PC-9 (cell line): ENCODE measurements at regions not wholly inside any gene's neighbourhood (a gene's known extent, or its start where the extent isn't known, plus 50 kb on each side); places are given as distances from the start of the nearest gene placed in this dataset.

Experiments
- BruUV-seq: library from RNA; stranded (reverse); fragments of 400-500 nt; replicated peaks from 2 replicates; lab custom pipeline; 2021; lab: Mats Ljungman, UMichigan
- CTCF ChIA-PET: fragments of 300-600 bp; sonication (Branson Sonifier 250); formaldehyde crosslinking; loops from one replicate; lab custom pipeline; 2022; ENCODE audit warnings: antibody characterized with exemption; lab: Charles Lee
- POLR2A ChIA-PET: fragments of 300-600 bp; sonication (Branson Sonifier 250); formaldehyde crosslinking; loops from one replicate; lab custom pipeline; 2022; ENCODE audit warnings: antibody characterized with exemption; ENCODE audit not compliant: unreplicated experiment; lab: Charles Lee
- DNase-seq, 2 experiments: peaks; one replicate each; pipeline versions ENCODE4 v3.0.0 to v3.0.0-alpha.2; 2015 to 2022; ENCODE audit warnings: mixed read lengths in 1 of 2
- H2AFZ ChIP-seq: fragments of 200-600 bp; sonication (generic); 2 replicates; pipeline ENCODE4 v1.8.1; 2017; ENCODE audit warnings: antibody characterized with exemption
- H3F3A ChIP-seq: fragments of 200-600 bp; sonication (generic); 2 replicates; pipeline ENCODE4 v1.8.1; 2017; ENCODE audit warnings: antibody characterized with exemption, mild to moderate bottlenecking, low read depth; ENCODE audit not compliant: insufficient read depth
- H3K27ac ChIP-seq: fragments of 200-600 bp; sonication (generic); 2 replicates; pipeline ENCODE4 v1.6.1; 2016; ENCODE audit warnings: mixed run types
- H3K27me3 ChIP-seq: fragments of 200-600 bp; sonication (generic); 2 replicates; pipeline ENCODE4 v1.6.1; 2016; ENCODE audit warnings: low read depth, mixed run types; ENCODE audit not compliant: insufficient read depth
- H3K36me3 ChIP-seq: fragments of 200-600 bp; sonication (generic); 2 replicates; pipeline ENCODE4 v1.6.1; 2016; ENCODE audit warnings: low read depth, mixed run types
- H3K4me1 ChIP-seq: fragments of 200-600 bp; sonication (generic); replicated peaks from 2 replicates; pipeline ENCODE4 v1.6.1; 2016; ENCODE audit warnings: mixed run types; ENCODE audit not compliant: insufficient read depth
- H3K4me2 ChIP-seq: fragments of 200-600 bp; sonication (generic); 2 replicates; pipeline ENCODE4 v1.6.1; 2017; ENCODE audit warnings: mixed run types
- H3K4me3 ChIP-seq: fragments of 200-600 bp; sonication (generic); 2 replicates; pipeline ENCODE4 v1.6.1; 2016; ENCODE audit warnings: mixed run types
- H3K79me2 ChIP-seq: fragments of 200-600 bp; sonication (generic); 2 replicates; pipeline ENCODE4 v1.6.1; 2017; ENCODE audit warnings: low read depth, mixed run types
- H3K9me2 ChIP-seq: fragments of 200-600 bp; sonication (generic); 2 replicates; pipeline ENCODE4 v1.8.1; 2017; ENCODE audit warnings: mild to moderate bottlenecking; ENCODE audit not compliant: insufficient read depth
- H3K9me3 ChIP-seq: fragments of 200-600 bp; sonication (generic); 2 replicates; pipeline ENCODE4 v1.8.1; 2016; ENCODE audit warnings: low read depth; ENCODE audit not compliant: insufficient read depth
- H4K20me1 ChIP-seq: fragments of 200-600 bp; sonication (generic); 2 replicates; pipeline ENCODE4 v1.8.1; 2017; ENCODE audit not compliant: insufficient read depth
- CTCF ChIP-seq: fragments of 200-600 bp; sonication (generic); conservative IDR thresholded peaks from 2 replicates; pipeline ENCODE4 v1.6.1; 2017; ENCODE audit warnings: mixed run types, antibody characterized with exemption, mild to moderate bottlenecking, moderate library complexity
- EZH2 ChIP-seq: fragments of 200-600 bp; sonication (generic); IDR thresholded peaks from 2 replicates; pipeline ENCODE4 v1.8.0; 2017; ENCODE audit warnings: antibody characterized with exemption, low read depth
- intact Hi-C: fragments of 100-400 bp; cut with micrococcal nuclease; formaldehyde crosslinking; loops from one replicate; pipeline ENCODE4 v1.10.0; 2022; ENCODE audit not compliant: unreplicated experiment

GRCh38 chr21:20645344-20645743, 352.9 kb upstream of the NCAM2 start:
- no peak overlapping the region for H3K4me3 ChIP-seq
- H3K9me3 ChIP-seq: no peaks in the 10 kb centered on the region
- no peak for DNase-seq
- no peaks in the 10 kb centered on the region for H3K27me3 ChIP-seq
- intact Hi-C loops: no loop called here
- POLR2A ChIA-PET: no interaction called here
- no peaks in the 10 kb centered on the region for H4K20me1 ChIP-seq
- BruUV-seq: no TSS peak
- H3K27ac ChIP-seq: no peak overlapping the region
- H3K36me3 ChIP-seq: no peaks in the 10 kb centered on the region
- H3K9me2 ChIP-seq: no peaks in the 10 kb centered on the region
- CTCF ChIA-PET: no interaction called here
- H3F3A ChIP-seq: no peaks in the 10 kb centered on the region
- no peak overlapping the region for H3K4me2 ChIP-seq
- no peaks in the 10 kb centered on the region for H3K4me1 ChIP-seq
- H3K79me2 ChIP-seq: no peaks in the 10 kb centered on the region
- TF ChIP-seq CTCF: no peak
- TF ChIP-seq EZH2: no peak
- no peak overlapping the region for H2AFZ ChIP-seq

DNA sequence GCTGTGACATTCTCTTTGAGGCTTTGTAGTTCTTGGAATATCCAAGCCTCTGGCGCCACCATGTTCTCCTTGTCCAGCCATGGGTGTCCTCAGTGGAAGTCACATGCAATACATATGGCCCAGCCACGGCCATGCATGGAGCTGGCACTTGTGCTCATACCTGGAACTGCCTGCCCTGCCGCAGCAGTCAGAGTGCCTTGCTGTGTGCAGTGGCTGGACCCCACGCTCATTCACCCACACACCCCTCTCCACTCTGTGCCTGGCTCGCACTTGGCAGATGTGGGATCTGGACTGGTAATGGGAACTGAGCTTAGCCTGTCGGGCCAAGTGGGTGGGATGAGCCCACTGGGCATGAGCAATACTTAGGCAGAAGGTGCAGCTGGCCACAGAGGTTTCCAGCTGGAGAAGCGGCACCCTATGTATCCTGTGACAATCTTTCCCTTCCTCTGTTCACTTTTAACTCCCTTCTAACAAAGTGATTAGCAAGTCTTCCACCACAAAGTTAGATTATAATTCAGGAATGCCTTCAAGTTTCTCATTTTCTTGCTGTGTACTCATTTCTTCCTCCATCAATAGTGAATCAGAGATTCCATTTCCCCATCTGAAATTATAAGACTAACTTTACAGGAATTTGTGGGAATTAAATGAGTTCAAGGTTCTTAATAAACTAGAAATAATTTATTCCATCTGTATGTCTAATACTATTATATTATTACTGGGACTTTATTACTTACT, 351.6 kb upstream of the NCAM2 start:
- DNase-seq: no peak
- no peaks in the 10 kb centered on the region for H3K36me3 ChIP-seq
- no peaks in the 10 kb centered on the region for H3K79me2 ChIP-seq
- H4K20me1 ChIP-seq: no peaks in the 10 kb centered on the region
- no peaks in the 10 kb centered on the region for H3K27me3 ChIP-seq
- H3K9me3 ChIP-seq: no peaks in the 10 kb centered on the region
- H3K27ac ChIP-seq: no peak overlapping the region
- H3K4me1 ChIP-seq: no peaks in the 10 kb centered on the region
- no TSS peak for BruUV-seq
- H3K9me2 ChIP-seq: no peaks in the 10 kb centered on the region
- no peak overlapping the region for H3K4me3 ChIP-seq
- POLR2A ChIA-PET: no interaction called here
- TF ChIP-seq CTCF (no peak), EZH2 (no peak)
- intact Hi-C loops: no loop called here
- H2AFZ ChIP-seq: no peak overlapping the region
- no peak overlapping the region for H3K4me2 ChIP-seq
- no peaks in the 10 kb centered on the region for H3F3A ChIP-seq
- CTCF ChIA-PET: no interaction called here

DNA sequence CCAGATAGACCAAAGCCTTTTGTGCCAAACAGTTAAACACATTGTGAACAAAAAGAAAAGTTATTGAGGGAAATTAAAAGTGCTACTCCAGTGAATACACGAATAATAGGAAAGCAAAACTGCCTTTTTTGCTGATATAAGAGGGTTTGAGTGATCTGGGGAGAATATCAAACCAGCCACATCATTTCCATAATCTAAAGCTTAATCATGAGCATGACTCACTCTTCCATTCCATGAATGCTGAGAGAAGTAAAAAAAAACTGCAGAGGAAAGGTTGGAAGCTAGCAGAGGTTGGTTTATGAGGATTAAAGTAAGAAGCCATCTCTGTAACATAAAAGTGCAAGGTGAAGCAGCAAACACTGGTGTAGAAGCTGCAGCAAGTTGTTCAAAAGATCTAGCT, 350.6 kb upstream of the NCAM2 start:
- intact Hi-C loops: no loop called here
- Histone ChIP-seq H3K9me2 (no peaks in the 10 kb centered on the region), H3K27ac (no peak overlapping the region), H3F3A (no peaks in the 10 kb centered on the region), H3K4me2 (no peak overlapping the region), H3K4me3 (no peak overlapping the region), H3K27me3 (no peaks in the 10 kb centered on the region), H4K20me1 (no peaks in the 10 kb centered on the region), H3K9me3 (no peaks in the 10 kb centered on the region), H2AFZ (no peak overlapping the region), H3K79me2 (no peaks in the 10 kb centered on the region), H3K4me1 (no peaks in the 10 kb centered on the region), H3K36me3 (no peaks in the 10 kb centered on the region)
- TF ChIP-seq EZH2 (no peak), CTCF (no peak)
- DNase-seq: no peak
- no TSS peak for BruUV-seq
- POLR2A ChIA-PET: no interaction called here
- CTCF ChIA-PET: no interaction called here
